Activated CD4-positive, alpha-beta T cell treated with anti-CD3 and anti-CD28 coated beads for 4 hours (primary cell): ENCODE measurements at regions not wholly inside any gene's neighbourhood (a gene's known extent, or its start where the extent isn't known, plus 50 kb on each side); places are given as distances from the start of the nearest gene placed in this dataset.
"Not testable (repeated sequence)": the region's sequence is repeated elsewhere in the genome, so short reads cannot be mapped to it uniquely, and the experiment has no call there.

Experiments
- DNase-seq, 2 donors: peaks; one replicate each; pipeline ENCODE4 v3.0.0-alpha.2; 2020

DNA sequence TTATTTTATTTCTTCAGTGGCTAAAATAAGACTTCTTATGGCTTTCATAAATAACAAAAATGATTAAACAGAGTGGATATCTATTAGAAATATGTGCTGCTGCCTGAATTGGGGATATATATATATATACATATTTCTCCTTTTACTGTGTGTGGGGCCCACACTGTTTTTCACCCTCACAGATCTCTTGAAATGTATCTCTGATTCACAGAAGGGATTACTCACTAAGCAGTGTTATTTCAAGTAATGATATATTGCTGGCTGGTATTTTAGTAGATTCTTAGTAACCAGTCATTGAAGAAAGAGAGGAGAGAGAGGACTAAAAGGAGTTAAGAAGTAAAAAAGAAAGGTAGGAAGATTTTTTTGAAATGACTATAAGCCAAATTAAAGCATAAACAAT lies 308.6 kb upstream of the NRP1 start:
- no peak for DNase-seq

DNA sequence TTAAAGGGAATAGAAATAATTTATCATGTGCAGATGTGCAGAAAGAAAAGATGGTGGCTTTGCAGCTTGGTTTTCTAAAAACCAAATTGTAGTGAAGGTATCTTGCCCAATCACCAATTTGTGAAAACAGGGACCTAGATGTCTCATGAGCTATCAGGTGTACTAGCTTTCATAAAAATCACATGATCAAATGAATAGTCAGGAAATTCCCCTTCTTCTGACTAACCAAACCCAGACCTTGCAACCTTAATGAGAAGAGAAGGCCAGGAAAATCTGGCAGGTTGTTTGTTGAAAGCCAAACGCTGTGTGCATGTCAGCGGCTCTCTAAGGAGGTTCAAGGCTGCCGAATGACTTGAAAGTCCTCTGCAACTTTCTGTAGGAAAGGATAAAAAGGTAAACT lies 304.4 kb upstream of the NRP1 start:
- DNase-seq, result no peak

DNA sequence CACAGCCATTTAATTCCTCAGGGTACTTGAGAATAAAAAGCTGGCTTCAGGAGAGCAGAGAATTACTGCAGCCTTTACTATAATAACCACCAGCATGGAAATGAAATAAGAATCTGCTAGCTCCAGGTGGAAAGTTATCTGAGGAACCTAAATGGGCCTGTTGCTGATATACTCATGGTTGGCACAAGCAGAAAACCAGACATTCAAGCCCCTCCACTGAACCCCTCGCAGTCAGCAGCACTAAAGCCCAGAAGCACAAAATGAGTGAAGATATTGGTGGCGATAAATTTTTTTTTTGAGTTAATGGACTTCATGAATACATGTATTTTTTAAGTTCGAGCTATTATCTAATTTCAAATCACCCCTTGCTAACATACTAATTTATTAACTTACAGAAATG lies 303.9 kb upstream of the NRP1 start:
- DNase-seq, result no peak

- no peak for DNase-seq
Observed at GRCh38 chr10:33635967-33636515, 301.6 kb upstream of the NRP1 start.

GRCh38 chr10:33632432-33632831 lies 298.0 kb upstream of the NRP1 start:
- DNase-seq, result no peak

GRCh38 chr10:33631991-33632390 lies 297.5 kb upstream of the NRP1 start:
- DNase-seq, result no peak

DNA sequence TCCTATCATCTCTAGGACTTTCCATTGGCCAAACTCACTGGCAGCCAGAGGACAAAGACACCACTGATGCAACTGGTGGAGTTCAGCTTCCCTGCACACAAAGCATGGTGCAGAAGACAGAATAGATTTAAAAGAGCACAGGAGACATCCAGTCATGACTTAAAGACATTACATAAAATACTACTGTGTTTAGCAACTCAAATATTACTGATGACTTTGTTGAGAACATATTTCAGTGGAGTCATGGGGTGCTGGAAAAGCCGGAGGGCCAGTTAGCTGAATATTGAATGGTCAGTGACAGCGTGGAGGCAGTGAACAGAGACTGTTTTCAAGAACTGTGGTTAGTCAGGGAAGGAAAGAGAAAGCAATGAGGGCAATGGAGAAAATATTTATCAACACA lies 296.3 kb upstream of the NRP1 start:
- DNase-seq, result no peak

GRCh38 chr10:33627611-33628010 lies 293.1 kb upstream of the NRP1 start:
- DNase-seq, result no peak

DNA sequence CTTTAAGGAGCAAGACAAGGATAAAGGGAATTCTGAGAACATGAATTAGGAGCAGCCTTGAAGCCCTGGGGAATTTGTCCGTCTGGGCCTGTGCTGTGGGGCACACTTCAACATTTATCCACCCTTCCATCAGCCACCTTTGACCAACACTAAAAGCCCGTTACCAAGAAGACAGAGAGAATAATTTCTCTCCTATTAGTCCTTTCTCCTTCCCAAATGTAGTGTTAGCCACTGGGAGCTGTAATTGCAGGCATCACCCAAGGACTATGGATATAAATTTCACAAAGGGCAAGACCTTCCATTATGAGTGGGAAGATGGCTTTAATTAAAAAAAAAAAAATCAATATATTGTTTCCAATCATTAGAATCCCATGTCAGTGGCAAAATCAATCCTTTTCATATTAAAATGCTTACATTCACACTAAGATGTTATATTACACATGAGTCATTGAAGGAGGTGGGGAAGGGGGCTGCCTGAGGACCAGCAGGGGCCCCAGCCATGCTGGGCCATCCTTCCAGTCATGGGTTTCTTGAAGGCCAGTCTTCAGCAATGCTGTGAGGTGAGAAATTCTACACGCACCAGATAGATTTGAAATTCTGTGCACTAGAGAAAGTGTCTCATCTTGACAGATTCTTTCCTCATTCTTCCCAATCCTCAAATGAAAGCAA lies 292.5 kb upstream of the NRP1 start:
- no peak for DNase-seq

GRCh38 chr10:33623669-33624068 lies 289.2 kb upstream of the NRP1 start:
- DNase-seq, result no peak

- DNase-seq, result no peak
Observed at GRCh38 chr10:33621101-33621500, 286.6 kb upstream of the NRP1 start.

DNA sequence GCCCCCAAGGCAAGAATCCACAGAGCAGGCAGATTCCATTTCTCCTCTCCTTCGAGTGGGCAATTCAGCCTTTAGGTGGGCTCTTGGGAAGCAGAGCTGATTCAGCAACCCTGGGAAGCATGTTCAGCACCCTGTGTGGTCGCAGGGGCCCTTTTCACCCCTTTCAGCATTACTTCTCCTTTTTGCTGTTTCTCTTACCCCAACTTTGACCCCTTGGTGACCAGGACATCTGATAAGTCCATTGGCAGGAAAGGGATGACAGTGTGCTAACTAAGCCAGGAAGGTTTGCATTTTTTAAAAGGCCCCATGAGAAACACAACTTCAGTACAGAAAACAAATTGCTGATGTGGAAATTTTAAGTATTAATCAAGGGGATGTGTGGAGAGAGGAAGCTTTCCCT lies 283.7 kb upstream of the NRP1 start:
- DNase-seq, result no peak

- DNase-seq, result no peak
Observed at GRCh38 chr10:33617381-33618080, 283.1 kb upstream of the NRP1 start.

GRCh38 chr10:33616956-33617355 lies 282.5 kb upstream of the NRP1 start:
- no peak for DNase-seq

GRCh38 chr10:33612551-33612950 lies 278.1 kb upstream of the NRP1 start:
- DNase-seq, result no peak

- DNase-seq, result no peak
Observed at GRCh38 chr10:33612116-33612515, 277.6 kb upstream of the NRP1 start.

DNA sequence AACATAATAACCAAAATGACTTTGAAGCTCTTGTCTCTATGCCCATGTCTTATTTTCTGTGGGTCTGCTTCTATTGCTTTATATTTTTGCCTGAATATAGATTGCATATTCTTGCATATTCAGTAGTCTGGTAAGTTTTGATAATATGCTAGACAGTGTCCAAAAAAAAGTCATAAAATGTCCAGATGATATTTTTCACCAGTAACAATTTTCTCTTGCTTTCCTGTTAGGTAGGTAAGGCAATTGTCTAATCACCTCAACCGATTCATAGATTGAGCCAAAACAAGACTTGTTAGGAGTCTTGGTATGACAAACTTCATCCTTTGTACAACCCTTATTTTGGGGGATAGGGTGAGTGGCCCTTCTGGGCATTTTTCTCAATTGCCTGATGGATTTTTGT lies 277.0 kb upstream of the NRP1 start:
- no peak for DNase-seq

GRCh38 chr10:33609546-33609945 lies 275.1 kb upstream of the NRP1 start:
- DNase-seq, result no peak

DNA sequence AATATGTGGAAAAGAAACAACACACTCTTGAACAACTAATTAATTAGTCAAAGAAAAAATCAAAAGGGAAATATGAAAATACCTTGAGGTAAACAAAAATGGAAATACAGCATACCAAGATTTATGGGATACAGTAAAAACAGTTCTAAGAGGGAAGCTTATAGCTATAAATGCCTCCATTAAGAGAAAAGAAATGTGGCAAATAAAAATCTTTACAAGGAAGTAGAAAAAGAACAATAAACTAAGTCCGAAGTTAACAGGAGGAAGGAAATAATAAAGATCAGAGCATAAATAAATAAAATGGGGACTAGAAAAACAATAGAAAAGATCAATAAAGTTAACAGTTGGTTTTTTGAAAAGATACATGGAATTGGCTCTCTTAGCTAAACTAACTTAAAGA lies 267.8 kb upstream of the NRP1 start:
- no peak for DNase-seq

- no peak for DNase-seq
Observed at GRCh38 chr10:33600381-33600780, 265.9 kb upstream of the NRP1 start.

DNA sequence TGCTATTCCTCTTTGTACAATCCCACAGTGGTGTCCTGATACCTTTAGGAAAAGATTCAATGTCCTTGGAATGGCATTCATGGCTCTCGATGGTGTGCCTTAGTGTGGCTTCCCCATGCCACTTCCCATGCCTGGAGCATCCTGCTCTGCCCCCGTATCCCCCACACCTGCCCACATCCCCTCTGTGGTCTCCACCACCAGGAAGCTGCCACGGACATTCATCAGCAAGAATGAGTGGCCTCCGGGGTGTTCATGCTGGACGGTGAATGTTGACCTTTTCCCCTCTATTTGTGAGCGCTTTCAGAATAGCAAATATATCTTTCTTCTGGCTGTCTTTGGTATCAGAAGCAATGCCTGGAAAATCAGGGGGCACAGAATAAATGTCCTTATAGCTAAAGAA lies 262.0 kb upstream of the NRP1 start:
- no peak for DNase-seq

DNA sequence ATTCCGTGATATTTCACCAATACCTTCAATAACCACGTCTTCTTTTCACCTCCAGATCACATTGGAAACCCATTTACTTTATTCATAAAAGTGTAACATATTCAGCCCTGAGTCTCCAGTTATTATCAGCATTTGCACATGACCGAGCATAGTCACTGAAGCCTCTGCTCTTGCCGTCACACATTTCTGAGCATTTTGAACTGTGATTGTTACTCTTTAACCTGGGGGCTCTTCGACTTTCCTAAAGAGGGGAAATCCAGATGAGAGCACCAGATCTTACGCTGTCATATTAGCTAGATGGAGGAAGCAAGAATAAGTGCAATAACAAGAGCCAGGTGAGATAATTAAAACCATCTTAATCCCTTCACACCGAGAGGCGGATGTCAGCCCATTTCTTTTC lies 260.0 kb upstream of the NRP1 start:
- no peak for DNase-seq

GRCh38 chr10:33588974-33589600 lies 254.6 kb upstream of the NRP1 start:
- DNase-seq, result no peak

DNA sequence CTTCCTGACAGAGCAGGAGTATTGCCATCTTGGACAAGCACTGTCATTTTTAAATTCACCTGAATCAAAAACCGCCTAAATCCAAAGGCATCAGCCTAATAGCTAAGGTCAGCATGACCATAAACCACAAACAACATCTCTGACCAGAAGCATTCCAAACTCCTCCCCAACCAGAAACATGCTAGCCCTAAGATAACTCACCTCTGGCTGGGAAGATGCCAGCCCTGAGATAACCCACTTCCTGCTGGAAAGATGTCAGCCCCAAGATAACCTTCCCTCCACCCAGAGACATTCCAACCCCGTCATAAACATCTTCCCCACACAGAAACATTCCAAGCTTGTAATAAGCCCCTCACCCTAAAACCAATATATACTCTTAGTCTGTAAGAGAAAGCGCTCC lies 250.1 kb upstream of the NRP1 start:
- not testable (repeated sequence) for DNase-seq
